HG03432 (cell line): ENCODE measurements at regions not wholly inside any gene's neighbourhood (a gene's known extent, or its start where the extent isn't known, plus 50 kb on each side); places are given as distances from the start of the nearest gene placed in this dataset.
"Not testable (repeated sequence)": the region's sequence is repeated elsewhere in the genome, so short reads cannot be mapped to it uniquely, and the experiment has no call there.

Source experiments
- ATAC-seq: cut with Tn5 transposase; IDR thresholded peaks from one replicate; pipeline ENCODE4 v1.9.1; 2021; ENCODE audit warnings: mild to moderate bottlenecking, moderate library complexity; ENCODE audit not compliant: unreplicated experiment

- ATAC-seq = no peak
Observed at GRCh38 chr20:12564979-12565378, 443.8 kb upstream of the SPTLC3 start.

GRCh38 chr20:12566596-12566995 is 442.2 kb upstream of the SPTLC3 start:
- ATAC-seq = no peak

- ATAC-seq = no peak
Observed at GRCh38 chr20:12570371-12570770, 438.4 kb upstream of the SPTLC3 start.

GRCh38 chr20:12573442-12573841 is 435.3 kb upstream of the SPTLC3 start:
- no peak for ATAC-seq

DNA sequence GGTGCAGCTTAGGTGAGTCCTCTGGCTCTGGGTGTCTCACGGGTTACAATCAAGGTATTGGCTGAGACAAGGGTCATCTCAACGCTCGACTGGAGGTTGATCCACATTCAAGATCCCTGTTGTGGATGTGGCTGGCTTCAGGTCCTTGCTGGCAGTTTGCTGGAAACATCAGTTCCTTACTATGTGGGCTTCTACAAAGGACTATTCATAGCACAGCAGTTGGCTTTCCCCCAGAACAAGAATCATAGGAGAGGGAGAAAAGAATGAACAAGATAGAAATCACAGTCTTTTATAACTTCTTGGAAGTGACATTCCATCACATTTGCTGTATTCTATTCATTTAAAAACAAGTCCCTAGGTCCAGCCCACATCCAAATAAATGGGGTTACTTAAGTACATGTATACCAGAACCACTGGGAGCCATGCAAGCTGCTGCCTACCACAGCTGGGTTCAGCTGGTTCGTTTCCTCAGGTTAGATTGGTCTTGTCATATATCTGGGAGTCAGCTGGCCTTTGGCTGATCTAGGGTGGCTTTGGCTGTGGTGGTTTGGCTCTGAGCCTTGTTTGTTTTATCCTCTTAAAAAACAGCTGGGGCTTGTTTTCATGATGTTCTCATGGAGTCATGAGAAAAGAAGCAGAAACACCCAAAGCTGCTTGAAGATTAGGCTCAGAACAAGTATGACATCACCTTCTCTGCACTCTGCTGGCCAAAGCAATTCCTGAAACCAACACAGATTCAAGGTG is 433.2 kb upstream of the SPTLC3 start:
- no peak for ATAC-seq

GRCh38 chr20:12577213-12577612 is 431.6 kb upstream of the SPTLC3 start:
- ATAC-seq = no peak

DNA sequence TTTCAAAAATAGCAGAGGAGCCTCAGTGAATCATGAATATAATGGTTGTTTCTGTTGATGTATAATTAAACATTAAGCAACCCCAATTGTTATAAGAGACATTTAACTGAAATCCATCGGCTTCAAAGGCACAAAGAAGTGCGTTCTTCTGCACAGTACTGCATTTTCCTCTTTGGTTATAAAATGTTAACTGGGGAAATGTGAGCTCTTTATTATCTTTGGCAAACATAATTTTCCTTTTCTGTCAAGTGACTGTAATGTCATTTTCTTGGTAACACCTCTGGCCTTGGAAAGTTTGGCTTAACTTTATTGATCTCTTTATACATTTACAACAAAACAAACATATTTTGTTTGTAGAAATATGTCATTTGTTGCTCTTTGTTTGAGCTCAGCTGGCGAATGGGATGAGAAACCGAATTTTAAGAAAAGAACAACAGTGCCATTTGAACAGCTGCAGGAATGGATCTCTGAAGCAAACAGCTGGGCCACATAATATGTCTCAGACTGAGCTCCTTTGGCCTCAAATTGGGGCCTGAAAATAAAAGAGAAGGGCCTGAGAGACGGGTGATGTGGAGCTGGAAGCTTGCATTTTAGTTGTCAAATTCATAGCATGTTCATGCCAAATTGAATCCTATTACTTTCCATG is 427.0 kb upstream of the SPTLC3 start:
- ATAC-seq = no peak

GRCh38 chr20:12582710-12583109 is 426.1 kb upstream of the SPTLC3 start:
- not testable (repeated sequence) for ATAC-seq

DNA sequence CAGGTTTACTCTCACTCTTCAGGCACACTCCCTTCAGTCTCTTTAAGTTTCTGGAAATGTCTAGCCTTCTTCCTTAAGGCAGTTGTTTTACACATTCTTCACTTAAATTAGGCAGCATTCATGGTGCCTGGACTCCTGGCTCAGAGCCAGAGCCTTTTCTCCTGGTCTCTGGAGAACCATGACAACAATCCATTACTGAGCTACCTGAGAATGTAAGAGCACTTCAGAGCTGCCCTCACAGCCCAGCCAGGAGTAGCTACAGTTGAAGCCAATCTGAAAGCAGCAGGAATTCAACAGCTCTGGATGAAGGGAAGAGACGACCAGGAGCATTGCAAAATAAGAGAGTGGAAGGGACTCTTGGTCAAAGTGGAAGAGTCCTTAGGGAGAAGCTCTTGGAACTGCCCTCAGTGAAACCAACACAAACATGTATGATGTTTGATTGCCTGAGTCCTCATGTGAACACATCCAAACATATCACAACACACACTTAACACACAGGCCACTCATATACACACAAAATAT is 416.8 kb upstream of the SPTLC3 start:
- ATAC-seq = no peak

DNA sequence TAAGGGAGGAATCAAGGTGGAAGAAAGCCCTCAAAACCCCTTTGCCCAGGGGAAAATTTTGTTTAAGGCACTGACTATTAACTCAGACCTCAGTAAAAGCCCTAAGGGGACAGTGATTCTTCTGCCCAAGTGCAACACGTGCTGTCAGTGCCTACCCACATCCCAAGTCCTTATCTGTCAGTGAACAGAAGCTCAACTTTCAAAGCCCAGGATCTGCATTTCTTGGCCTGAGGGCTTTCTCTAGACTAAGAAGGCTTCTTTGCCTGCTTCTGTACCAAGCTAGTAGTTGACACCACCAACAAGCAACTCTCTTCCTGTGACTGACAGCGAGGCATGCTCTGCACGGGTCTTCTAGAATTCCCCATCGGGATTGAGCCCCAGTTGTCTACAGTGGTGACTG is 416.0 kb upstream of the SPTLC3 start:
- ATAC-seq = no peak

- no peak for ATAC-seq
Observed at GRCh38 chr20:12593342-12593873, 415.4 kb upstream of the SPTLC3 start.

- ATAC-seq = no peak
Observed at GRCh38 chr20:12594410-12595088, 414.2 kb upstream of the SPTLC3 start.

- no peak for ATAC-seq
Observed at GRCh38 chr20:12595841-12596240, 412.9 kb upstream of the SPTLC3 start.

DNA sequence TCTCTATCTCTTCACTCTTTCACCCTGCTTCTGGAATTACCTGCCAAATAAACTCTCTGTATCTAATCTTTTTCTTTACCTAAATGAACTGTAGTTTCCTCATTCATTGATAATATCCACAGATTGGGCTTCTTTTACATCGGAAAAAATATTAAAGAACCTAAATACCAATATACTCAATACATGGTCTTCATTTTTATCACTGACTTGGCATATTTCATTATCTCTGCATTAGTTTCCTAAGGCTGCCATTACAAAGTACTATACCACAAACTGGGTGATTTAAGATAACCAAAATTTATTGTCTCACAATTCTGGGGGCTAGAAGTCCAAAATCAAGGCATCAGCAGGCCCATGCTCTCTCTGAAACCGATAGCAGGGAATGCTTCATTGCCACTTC is 411.9 kb upstream of the SPTLC3 start:
- no peak for ATAC-seq

- ATAC-seq = no peak
Observed at GRCh38 chr20:12597551-12597950, 411.2 kb upstream of the SPTLC3 start.

GRCh38 chr20:12598894-12599293 is 409.9 kb upstream of the SPTLC3 start:
- no peak for ATAC-seq

DNA sequence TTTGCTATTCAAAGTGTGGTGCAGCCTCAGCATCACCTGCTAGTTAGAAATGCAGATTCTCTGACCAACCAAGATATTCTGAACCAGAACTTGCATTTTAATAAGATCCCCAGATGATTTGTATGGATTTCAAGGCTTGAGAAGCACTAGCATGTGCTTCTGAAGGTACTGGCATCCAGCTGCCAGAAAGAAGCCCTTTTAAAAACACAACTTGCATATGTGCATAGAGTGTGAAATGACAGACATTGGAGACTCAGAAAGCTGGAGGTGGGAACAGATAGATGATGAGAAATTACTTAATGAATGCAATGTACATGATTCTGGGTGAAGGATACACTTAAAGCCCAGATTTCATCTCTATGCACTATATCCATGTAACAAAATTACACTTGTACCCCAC is 409.3 kb upstream of the SPTLC3 start:
- no peak for ATAC-seq

DNA sequence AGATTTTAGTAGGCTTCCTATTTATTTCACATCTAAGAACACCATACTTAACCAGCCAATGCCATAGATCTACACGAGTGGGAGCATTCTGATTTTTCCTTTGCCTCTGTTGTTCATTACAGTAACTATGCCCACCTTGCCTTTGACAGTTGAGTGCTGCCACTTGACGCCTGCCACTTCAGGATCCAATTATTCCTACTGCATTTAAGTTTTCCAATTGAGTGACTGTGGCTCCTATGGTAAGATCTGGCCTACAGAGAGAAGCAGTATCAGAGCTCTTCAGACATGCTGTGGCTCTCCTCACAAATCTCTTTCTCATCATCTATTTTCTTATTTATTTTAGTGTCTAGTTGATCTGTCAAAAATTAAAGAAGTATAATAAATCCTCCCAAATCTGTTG is 403.0 kb upstream of the SPTLC3 start:
- no peak for ATAC-seq

DNA sequence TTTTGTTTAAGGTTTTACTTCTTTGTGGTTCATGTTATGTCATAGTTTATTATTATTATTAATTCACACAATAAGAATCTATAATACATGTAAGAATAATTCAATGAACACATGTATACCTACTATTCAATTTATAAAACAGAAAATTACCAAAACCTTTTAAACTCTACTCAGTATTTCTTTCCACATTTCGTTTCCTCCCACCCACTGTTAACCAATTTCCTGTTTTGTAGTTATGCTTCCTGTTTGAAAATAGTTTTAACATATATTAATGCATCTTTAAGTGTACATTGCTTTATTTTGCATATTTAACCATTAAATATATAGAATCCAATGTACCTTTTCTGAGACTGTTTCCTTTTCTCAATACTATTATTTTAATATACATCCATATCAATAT is 397.9 kb upstream of the SPTLC3 start:
- no peak for ATAC-seq

GRCh38 chr20:12614764-12615163 is 394.0 kb upstream of the SPTLC3 start:
- no peak for ATAC-seq

GRCh38 chr20:12617076-12617475 is 391.7 kb upstream of the SPTLC3 start:
- ATAC-seq = no peak

- no peak for ATAC-seq
Observed at GRCh38 chr20:12623870-12624269, 384.9 kb upstream of the SPTLC3 start.
